ENCODE measurements at regions not wholly inside any gene's neighbourhood (a gene's known extent, or its start where the extent isn't known, plus 50 kb on each side); places are given as distances from the start of the nearest gene placed in this dataset.

GRCh38 chr16:62664566-62664965 is 628.3 kb upstream of the CDH8 start:
- no peak for ATAC-seq
- Histone ChIP-seq H3K4me1 (ENCODE audit: control insufficient read depth, insufficient read depth, low read length) (no peaks in the 10 kb centered on the region), H3K27ac (ENCODE audit: low read length) (no peak overlapping the region), H3K4me3 (ENCODE audit: low read depth in 2 of 2, low read length in 2 of 2) (no peak overlapping the region), H3K9me3 (ENCODE audit: control insufficient read depth, insufficient read depth, low read depth, low read length) (no peaks in the 10 kb centered on the region), H3K27me3 (ENCODE audit: control insufficient read depth, insufficient read depth, low read length) (no peaks in the 10 kb centered on the region), H3K36me3 (ENCODE audit: control insufficient read depth, insufficient read depth, low read length) (no peaks in the 10 kb centered on the region)
- intact Hi-C loops (cut with micrococcal nuclease; ENCODE audit: unreplicated experiment): no loop called here
- in situ Hi-C loops (cut with HindIII; ENCODE audit: low pct_unique_long_range_greater_than_20kb, low sequenced_read_pairs): no loop called here
- no peak for DNase-seq (ENCODE audit: low read depth, low spot score)
- ChIA-PET CTCF (no interaction called here), POLR2A (no interaction called here)
- no peak for TF ChIP-seq CTCF (IDR thresholded peaks at IDR 0.05)
- TF ChIP-seq TCF7L2 (IDR thresholded peaks at IDR 0.05; ENCODE audit: low read depth, low read length): no peak
- no peak for TF ChIP-seq REST (IDR thresholded peaks at IDR 0.05; ENCODE audit: insufficient read depth in 1 of 2, low read depth in 2 of 2, low read length in 1 of 2)
- TF ChIP-seq POLR2AphosphoS5 (IDR thresholded peaks at IDR 0.05; ENCODE audit: low read depth, low read length): no peak
- no peak for TF ChIP-seq SIN3A (IDR thresholded peaks at IDR 0.05; ENCODE audit: borderline replicate concordance, insufficient read depth, low read depth, low read length)
- BruUV-seq (replicated peaks): no TSS peak

GRCh38 chr16:62661435-62661834 is 625.2 kb upstream of the CDH8 start:
- no peaks in the 10 kb centered on the region for H3K27me3 ChIP-seq (ENCODE audit: control insufficient read depth, insufficient read depth, low read length)
- no peak overlapping the region for H3K27ac ChIP-seq (ENCODE audit: low read length)
- ChIA-PET CTCF (no interaction called here), POLR2A (no interaction called here)
- no TSS peak for BruUV-seq (replicated peaks)
- no peak overlapping the region for H3K4me3 ChIP-seq (ENCODE audit: low read depth in 2 of 2, low read length in 2 of 2)
- DNase-seq (ENCODE audit: low read depth, low spot score) (no peak), ATAC-seq (no peak)
- H3K9me3 ChIP-seq (ENCODE audit: control insufficient read depth, insufficient read depth, low read depth, low read length): no peaks in the 10 kb centered on the region
- TF ChIP-seq TCF7L2 (IDR thresholded peaks at IDR 0.05; ENCODE audit: low read depth, low read length): no peak
- TF ChIP-seq REST (IDR thresholded peaks at IDR 0.05; ENCODE audit: insufficient read depth in 1 of 2, low read depth in 2 of 2, low read length in 1 of 2): no peak
- no peak for TF ChIP-seq CTCF (IDR thresholded peaks at IDR 0.05)
- TF ChIP-seq POLR2AphosphoS5 (IDR thresholded peaks at IDR 0.05; ENCODE audit: low read depth, low read length): no peak
- TF ChIP-seq SIN3A (IDR thresholded peaks at IDR 0.05; ENCODE audit: borderline replicate concordance, insufficient read depth, low read depth, low read length): no peak
- no peaks in the 10 kb centered on the region for H3K4me1 ChIP-seq (ENCODE audit: control insufficient read depth, insufficient read depth, low read length)
- in situ Hi-C loops (cut with HindIII; ENCODE audit: low pct_unique_long_range_greater_than_20kb, low sequenced_read_pairs) (no loop called here), intact Hi-C loops (cut with micrococcal nuclease; ENCODE audit: unreplicated experiment) (no loop called here)
- no peaks in the 10 kb centered on the region for H3K36me3 ChIP-seq (ENCODE audit: control insufficient read depth, insufficient read depth, low read length)
